ENCODE measurements at regions not wholly inside any gene's neighbourhood (a gene's known extent, or its start where the extent isn't known, plus 50 kb on each side); places are given as distances from the start of the nearest gene placed in this dataset.

GRCh38 chr14:54129850-54130640, 173.4 kb upstream of the BMP4 start:
- H3K4me1 Mint-ChIP-seq (ENCODE audit: low read depth), result no peaks in the 10 kb centered on the region
- DNase-seq, result no peak
- H3K27me3 Mint-ChIP-seq, result no peaks in the 10 kb centered on the region
- no peak overlapping the region for H3K4me3 Mint-ChIP-seq
- no peak overlapping the region for H3K27ac Mint-ChIP-seq
- H3K9me3 Mint-ChIP-seq, result no peaks in the 10 kb centered on the region
- no peaks in the 10 kb centered on the region for H3K36me3 Mint-ChIP-seq (ENCODE audit: low read depth)

- H3K4me1 Mint-ChIP-seq (ENCODE audit: low read depth), result no peaks in the 10 kb centered on the region
- no peak overlapping the region for H3K27ac Mint-ChIP-seq
- DNase-seq, result no peak
- no peaks in the 10 kb centered on the region for H3K36me3 Mint-ChIP-seq (ENCODE audit: low read depth)
- no peaks in the 10 kb centered on the region for H3K9me3 Mint-ChIP-seq
- H3K27me3 Mint-ChIP-seq, result no peaks in the 10 kb centered on the region
- H3K4me3 Mint-ChIP-seq, result no peak overlapping the region
Observed at GRCh38 chr14:54132496-54132895, 175.9 kb upstream of the BMP4 start.

GRCh38 chr14:54133896-54134295, 177.3 kb upstream of the BMP4 start:
- H3K27ac Mint-ChIP-seq, result no peak overlapping the region
- no peak for DNase-seq
- H3K4me3 Mint-ChIP-seq, result no peak overlapping the region
- no peaks in the 10 kb centered on the region for H3K4me1 Mint-ChIP-seq (ENCODE audit: low read depth)
- no peaks in the 10 kb centered on the region for H3K27me3 Mint-ChIP-seq
- H3K9me3 Mint-ChIP-seq, result no peaks in the 10 kb centered on the region
- no peaks in the 10 kb centered on the region for H3K36me3 Mint-ChIP-seq (ENCODE audit: low read depth)

- no peaks in the 10 kb centered on the region for H3K9me3 Mint-ChIP-seq
- H3K27ac Mint-ChIP-seq, result no peak overlapping the region
- H3K4me1 Mint-ChIP-seq (ENCODE audit: low read depth), result no peaks in the 10 kb centered on the region
- H3K27me3 Mint-ChIP-seq, result no peaks in the 10 kb centered on the region
- H3K36me3 Mint-ChIP-seq (ENCODE audit: low read depth), result no peaks in the 10 kb centered on the region
- no peak overlapping the region for H3K4me3 Mint-ChIP-seq
- DNase-seq, result no peak
Observed at GRCh38 chr14:54135804-54136280, 179.2 kb upstream of the BMP4 start.

GRCh38 chr14:54136894-54137613, 180.4 kb upstream of the BMP4 start:
- no peaks in the 10 kb centered on the region for H3K27me3 Mint-ChIP-seq
- H3K9me3 Mint-ChIP-seq, result no peaks in the 10 kb centered on the region
- no peak for DNase-seq
- H3K4me1 Mint-ChIP-seq (ENCODE audit: low read depth), result no peaks in the 10 kb centered on the region
- H3K4me3 Mint-ChIP-seq, result no peak overlapping the region
- no peak overlapping the region for H3K27ac Mint-ChIP-seq
- no peaks in the 10 kb centered on the region for H3K36me3 Mint-ChIP-seq (ENCODE audit: low read depth)

- no peaks in the 10 kb centered on the region for H3K36me3 Mint-ChIP-seq (ENCODE audit: low read depth)
- no peak overlapping the region for H3K4me3 Mint-ChIP-seq
- no peak overlapping the region for H3K27ac Mint-ChIP-seq
- no peaks in the 10 kb centered on the region for H3K27me3 Mint-ChIP-seq
- H3K9me3 Mint-ChIP-seq, result no peaks in the 10 kb centered on the region
- no peak for DNase-seq
- H3K4me1 Mint-ChIP-seq (ENCODE audit: low read depth), result no peaks in the 10 kb centered on the region
Observed at GRCh38 chr14:54137614-54137961, 181.0 kb upstream of the BMP4 start.

GRCh38 chr14:54138024-54138353, 181.4 kb upstream of the BMP4 start:
- Mint-ChIP-seq H3K4me3 (no peak overlapping the region), H3K27ac (no peak overlapping the region), H3K4me1 (ENCODE audit: low read depth) (no peaks in the 10 kb centered on the region), H3K27me3 (no peaks in the 10 kb centered on the region), H3K36me3 (ENCODE audit: low read depth) (no peaks in the 10 kb centered on the region), H3K9me3 (no peaks in the 10 kb centered on the region)
- DNase-seq, result no peak

- H3K36me3 Mint-ChIP-seq (ENCODE audit: low read depth), result no peaks in the 10 kb centered on the region
- H3K9me3 Mint-ChIP-seq, result no peaks in the 10 kb centered on the region
- DNase-seq, result no peak
- H3K4me3 Mint-ChIP-seq, result no peak overlapping the region
- peaks cover 3% of the 10 kb centered on the region for H3K27me3 Mint-ChIP-seq
- no peaks in the 10 kb centered on the region for H3K4me1 Mint-ChIP-seq (ENCODE audit: low read depth)
- H3K27ac Mint-ChIP-seq, result no peak overlapping the region
Observed at GRCh38 chr14:54138354-54139038, 181.9 kb upstream of the BMP4 start.

GRCh38 chr14:54140551-54140950, 183.9 kb upstream of the BMP4 start:
- Mint-ChIP-seq H3K36me3 (ENCODE audit: low read depth) (no peaks in the 10 kb centered on the region), H3K27ac (no peak overlapping the region), H3K4me3 (no peak overlapping the region), H3K4me1 (ENCODE audit: low read depth) (no peaks in the 10 kb centered on the region), H3K9me3 (no peaks in the 10 kb centered on the region), H3K27me3 (peaks cover 5% of the 10 kb centered on the region)
- DNase-seq, result no peak

- peaks cover 8% of the 10 kb centered on the region for H3K9me3 Mint-ChIP-seq
- H3K27ac Mint-ChIP-seq, result no peak overlapping the region
- no peaks in the 10 kb centered on the region for H3K36me3 Mint-ChIP-seq (ENCODE audit: low read depth)
- no peak overlapping the region for H3K4me3 Mint-ChIP-seq
- no peak for DNase-seq
- no peaks in the 10 kb centered on the region for H3K4me1 Mint-ChIP-seq (ENCODE audit: low read depth)
- peaks cover 5% of the 10 kb centered on the region for H3K27me3 Mint-ChIP-seq
Observed at GRCh38 chr14:54146601-54147000, 190.0 kb upstream of the BMP4 start.

GRCh38 chr14:54147282-54147681, 190.7 kb upstream of the BMP4 start:
- H3K36me3 Mint-ChIP-seq (ENCODE audit: low read depth), result no peaks in the 10 kb centered on the region
- H3K27me3 Mint-ChIP-seq, result peaks cover 5% of the 10 kb centered on the region
- DNase-seq, result no peak
- H3K4me1 Mint-ChIP-seq (ENCODE audit: low read depth), result no peaks in the 10 kb centered on the region
- H3K4me3 Mint-ChIP-seq, result no peak overlapping the region
- peaks cover 8% of the 10 kb centered on the region for H3K9me3 Mint-ChIP-seq
- H3K27ac Mint-ChIP-seq, result no peak overlapping the region

- no peaks in the 10 kb centered on the region for H3K4me1 Mint-ChIP-seq (ENCODE audit: low read depth)
- H3K27me3 Mint-ChIP-seq, result peaks cover 5% of the 10 kb centered on the region
- no peak overlapping the region for H3K27ac Mint-ChIP-seq
- H3K36me3 Mint-ChIP-seq (ENCODE audit: low read depth), result no peaks in the 10 kb centered on the region
- H3K9me3 Mint-ChIP-seq, result peaks cover 8% of the 10 kb centered on the region
- no peak overlapping the region for H3K4me3 Mint-ChIP-seq
- DNase-seq, result no peak
Observed at GRCh38 chr14:54147758-54148157, 191.1 kb upstream of the BMP4 start.

- Mint-ChIP-seq H3K4me3 (no peak overlapping the region), H3K9me3 (peaks cover 8% of the 10 kb centered on the region), H3K27ac (no peak overlapping the region), H3K27me3 (peaks cover 5% of the 10 kb centered on the region), H3K4me1 (ENCODE audit: low read depth) (no peaks in the 10 kb centered on the region), H3K36me3 (ENCODE audit: low read depth) (no peaks in the 10 kb centered on the region)
- DNase-seq, result no peak
Observed at GRCh38 chr14:54148251-54148650, 191.6 kb upstream of the BMP4 start.

GRCh38 chr14:54152351-54152750, 195.7 kb upstream of the BMP4 start:
- DNase-seq, result no peak
- no peaks in the 10 kb centered on the region for H3K36me3 Mint-ChIP-seq (ENCODE audit: low read depth)
- H3K27ac Mint-ChIP-seq, result no peak overlapping the region
- no peaks in the 10 kb centered on the region for H3K4me1 Mint-ChIP-seq (ENCODE audit: low read depth)
- H3K4me3 Mint-ChIP-seq, result no peak overlapping the region
- H3K27me3 Mint-ChIP-seq, result no peaks in the 10 kb centered on the region
- H3K9me3 Mint-ChIP-seq, result peaks cover 10% of the 10 kb centered on the region
